MM.1S (cell line): ENCODE measurements at regions not wholly inside any gene's neighbourhood (a gene's known extent, or its start where the extent isn't known, plus 50 kb on each side); places are given as distances from the start of the nearest gene placed in this dataset.

Experiments used
- DNase-seq: peaks from one replicate; pipeline ENCODE4 v3.0.0-alpha.2; 2015
- H2AFZ ChIP-seq: fragments of 300-600 bp; sonication (generic); 2 replicates; pipeline ENCODE4 v1.6.0; 2016; ENCODE audit warnings: antibody characterized with exemption, low read length
- H3F3A ChIP-seq: fragments of 300-600 bp; sonication (generic); 2 replicates; pipeline ENCODE4 v1.6.1; 2016; ENCODE audit warnings: mild to moderate bottlenecking, antibody characterized with exemption, low read length, moderate library complexity, mixed read lengths; ENCODE audit not compliant: insufficient read depth
- H3K27ac ChIP-seq: fragments of 300-600 bp; sonication (generic); 2 replicates; pipeline ENCODE4 v1.5.1; 2016; ENCODE audit warnings: mild to moderate bottlenecking, low read length
- H3K27me3 ChIP-seq: fragments of 300-600 bp; sonication (generic); replicated peaks from 2 replicates; pipeline ENCODE4 v1.6.0; 2016; ENCODE audit warnings: low read length; ENCODE audit not compliant: insufficient read depth
- H3K36me3 ChIP-seq: fragments of 300-600 bp; sonication (generic); replicated peaks from 2 replicates; pipeline ENCODE4 v1.6.1; 2016; ENCODE audit warnings: mild to moderate bottlenecking, low read length, mixed read lengths; ENCODE audit not compliant: insufficient read depth
- H3K4me1 ChIP-seq: fragments of 300-600 bp; sonication (generic); 2 replicates; pipeline ENCODE4 v1.6.1; 2016; ENCODE audit warnings: low read length, mixed read lengths
- H3K4me2 ChIP-seq: fragments of 300-600 bp; sonication (generic); 2 replicates; pipeline ENCODE4 v1.6.0; 2016; ENCODE audit warnings: low read depth, low read length
- H3K4me3 ChIP-seq: fragments of 300-600 bp; sonication (generic); 2 replicates; pipeline ENCODE4 v1.5.1; 2016; ENCODE audit warnings: low read length, mixed read lengths
- H3K79me2 ChIP-seq: fragments of 300-600 bp; sonication (generic); 2 replicates; pipeline ENCODE4 v1.6.1; 2016; ENCODE audit warnings: mixed run types, low read length, mixed read lengths
- H3K9ac ChIP-seq: fragments of 300-600 bp; sonication (generic); 2 replicates; pipeline ENCODE4 v1.6.1; 2016; ENCODE audit warnings: low read length, mixed read lengths
- H3K9me2 ChIP-seq: fragments of 300-600 bp; sonication (generic); replicated peaks from 2 replicates; pipeline ENCODE4 v1.6.1; 2016; ENCODE audit warnings: mild to moderate bottlenecking, low read length, mixed read lengths; ENCODE audit not compliant: insufficient read depth
- H3K9me3 ChIP-seq: fragments of 300-600 bp; sonication (generic); replicated peaks from 2 replicates; pipeline ENCODE4 v1.6.1; 2016; ENCODE audit warnings: mild to moderate bottlenecking, low read length, mixed read lengths; ENCODE audit not compliant: insufficient read depth
- H4K20me1 ChIP-seq: fragments of 300-600 bp; sonication (generic); 2 replicates; pipeline ENCODE4 v1.6.1; 2016; ENCODE audit warnings: mild to moderate bottlenecking, low read length, moderate library complexity, mixed read lengths; ENCODE audit not compliant: insufficient read depth
- EZH2 ChIP-seq: fragments of 300-600 bp; sonication (generic); optimal IDR thresholded peaks from 2 replicates; pipeline ENCODE3; 2017; ENCODE audit warnings: low read depth, mild to moderate bottlenecking, antibody characterized with exemption, low read length, mixed read lengths
- EZH2phosphoT487 ChIP-seq: fragments of 300-600 bp; sonication (generic); IDR thresholded peaks from 2 replicates; pipeline ENCODE4 v1.6.1; 2018; ENCODE audit warnings: antibody characterized with exemption, low read length
- TF ChIP-seq, protein P1 (sequence below): fragments of 300-600 bp; sonication (generic); IDR thresholded peaks from 2 replicates; pipeline ENCODE4 v1.5.1; 2016; ENCODE audit warnings: antibody characterized with exemption, low read length, mixed read lengths

DNA sequence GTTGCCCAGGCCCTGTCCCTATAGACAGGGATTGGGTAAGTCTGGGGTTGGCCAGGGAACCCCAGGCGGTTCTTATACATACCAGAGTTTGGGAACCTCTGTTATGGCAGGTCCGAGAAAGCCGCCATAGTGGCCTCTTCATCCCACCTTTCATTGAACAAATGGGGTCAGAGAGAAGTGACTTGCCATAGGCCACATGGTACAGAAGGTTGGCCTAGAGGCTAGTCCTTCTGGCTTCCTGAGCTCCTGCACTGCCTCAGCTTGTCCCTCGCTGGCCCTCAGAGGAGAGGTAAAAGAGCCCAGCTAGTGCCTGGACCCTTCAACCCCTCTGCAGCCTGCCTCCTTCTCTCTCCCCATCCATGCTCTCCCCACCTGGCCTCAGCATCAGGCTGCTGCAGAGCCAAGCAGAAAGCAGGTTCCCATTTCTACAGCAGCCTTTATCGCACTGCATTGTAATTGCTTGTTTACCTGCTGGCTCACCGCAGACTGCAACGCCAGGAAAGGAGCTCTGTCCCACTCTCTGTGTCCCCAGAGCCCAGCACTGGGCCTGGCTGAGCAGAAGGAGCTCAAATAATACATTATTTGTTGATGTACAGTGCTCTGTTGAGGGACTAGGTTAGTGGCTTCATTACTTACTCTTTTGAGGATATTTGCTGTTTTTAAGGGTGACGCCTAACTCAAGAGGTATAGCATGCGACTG lies 103.6 kb downstream of the TRIM29 start:
- no peak overlapping the region for H3K4me3 ChIP-seq
- no peaks in the 10 kb centered on the region for H3K9me3 ChIP-seq
- no peaks in the 10 kb centered on the region for H3K9me2 ChIP-seq
- no peaks in the 10 kb centered on the region for H3K4me1 ChIP-seq
- no peak overlapping the region for H3K27ac ChIP-seq
- no peaks in the 10 kb centered on the region for H3F3A ChIP-seq
- DNase-seq, result no peak
- no peaks in the 10 kb centered on the region for H3K79me2 ChIP-seq
- TF ChIP-seq EZH2phosphoT487 (no peak), EZH2 (no peak)
- TF ChIP-seq, protein P1, sequence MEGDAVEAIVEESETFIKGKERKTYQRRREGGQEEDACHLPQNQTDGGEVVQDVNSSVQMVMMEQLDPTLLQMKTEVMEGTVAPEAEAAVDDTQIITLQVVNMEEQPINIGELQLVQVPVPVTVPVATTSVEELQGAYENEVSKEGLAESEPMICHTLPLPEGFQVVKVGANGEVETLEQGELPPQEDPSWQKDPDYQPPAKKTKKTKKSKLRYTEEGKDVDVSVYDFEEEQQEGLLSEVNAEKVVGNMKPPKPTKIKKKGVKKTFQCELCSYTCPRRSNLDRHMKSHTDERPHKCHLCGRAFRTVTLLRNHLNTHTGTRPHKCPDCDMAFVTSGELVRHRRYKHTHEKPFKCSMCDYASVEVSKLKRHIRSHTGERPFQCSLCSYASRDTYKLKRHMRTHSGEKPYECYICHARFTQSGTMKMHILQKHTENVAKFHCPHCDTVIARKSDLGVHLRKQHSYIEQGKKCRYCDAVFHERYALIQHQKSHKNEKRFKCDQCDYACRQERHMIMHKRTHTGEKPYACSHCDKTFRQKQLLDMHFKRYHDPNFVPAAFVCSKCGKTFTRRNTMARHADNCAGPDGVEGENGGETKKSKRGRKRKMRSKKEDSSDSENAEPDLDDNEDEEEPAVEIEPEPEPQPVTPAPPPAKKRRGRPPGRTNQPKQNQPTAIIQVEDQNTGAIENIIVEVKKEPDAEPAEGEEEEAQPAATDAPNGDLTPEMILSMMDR, result no peak
- H3K4me2 ChIP-seq, result no peak overlapping the region
- no peaks in the 10 kb centered on the region for H3K36me3 ChIP-seq
- H4K20me1 ChIP-seq, result no peaks in the 10 kb centered on the region
- no peak overlapping the region for H3K9ac ChIP-seq
- no peak overlapping the region for H2AFZ ChIP-seq
- H3K27me3 ChIP-seq, result peaks cover 31% of the 10 kb centered on the region

DNA sequence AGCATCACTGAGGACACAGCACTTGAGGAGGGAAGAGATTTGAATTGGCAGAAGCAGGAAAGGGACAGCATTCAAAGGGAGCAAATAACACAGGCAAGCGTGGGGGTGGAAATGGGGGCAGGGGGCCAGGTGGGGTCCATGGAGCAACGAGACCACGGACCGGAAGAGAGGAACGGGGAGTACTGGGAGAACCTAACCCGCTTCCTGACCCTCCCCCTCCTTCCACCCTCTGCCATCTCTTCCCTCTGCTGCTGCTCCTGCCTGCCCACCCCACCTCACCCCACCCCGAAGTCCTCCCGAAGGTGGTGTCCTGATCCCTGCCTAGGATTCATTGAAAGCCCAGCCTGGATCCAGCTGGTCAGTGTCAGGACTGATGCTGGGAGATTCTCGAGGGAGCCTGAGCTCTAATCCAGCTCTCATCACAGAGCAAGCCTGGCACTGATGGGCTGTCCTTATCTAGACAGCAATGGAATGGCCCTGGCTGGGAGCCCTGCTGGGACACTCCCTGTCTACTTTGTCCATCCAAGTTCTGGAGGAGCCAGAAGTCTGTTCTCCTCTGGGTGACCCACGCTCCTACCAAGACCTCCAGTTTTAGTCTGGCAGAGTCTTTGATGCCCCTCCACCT lies 105.0 kb downstream of the TRIM29 start:
- Histone ChIP-seq H4K20me1 (no peaks in the 10 kb centered on the region), H3K36me3 (no peaks in the 10 kb centered on the region), H3K4me3 (no peak overlapping the region), H3K9me2 (no peaks in the 10 kb centered on the region), H3K79me2 (no peaks in the 10 kb centered on the region), H3K27me3 (peaks cover 43% of the 10 kb centered on the region), H3F3A (no peaks in the 10 kb centered on the region), H3K4me1 (no peaks in the 10 kb centered on the region), H3K9me3 (no peaks in the 10 kb centered on the region), H3K9ac (no peak overlapping the region), H2AFZ (no peak overlapping the region), H3K4me2 (no peak overlapping the region), H3K27ac (no peak overlapping the region)
- no peak for DNase-seq
- TF ChIP-seq, protein P1, result no peak
- TF ChIP-seq EZH2, result no peak

DNA sequence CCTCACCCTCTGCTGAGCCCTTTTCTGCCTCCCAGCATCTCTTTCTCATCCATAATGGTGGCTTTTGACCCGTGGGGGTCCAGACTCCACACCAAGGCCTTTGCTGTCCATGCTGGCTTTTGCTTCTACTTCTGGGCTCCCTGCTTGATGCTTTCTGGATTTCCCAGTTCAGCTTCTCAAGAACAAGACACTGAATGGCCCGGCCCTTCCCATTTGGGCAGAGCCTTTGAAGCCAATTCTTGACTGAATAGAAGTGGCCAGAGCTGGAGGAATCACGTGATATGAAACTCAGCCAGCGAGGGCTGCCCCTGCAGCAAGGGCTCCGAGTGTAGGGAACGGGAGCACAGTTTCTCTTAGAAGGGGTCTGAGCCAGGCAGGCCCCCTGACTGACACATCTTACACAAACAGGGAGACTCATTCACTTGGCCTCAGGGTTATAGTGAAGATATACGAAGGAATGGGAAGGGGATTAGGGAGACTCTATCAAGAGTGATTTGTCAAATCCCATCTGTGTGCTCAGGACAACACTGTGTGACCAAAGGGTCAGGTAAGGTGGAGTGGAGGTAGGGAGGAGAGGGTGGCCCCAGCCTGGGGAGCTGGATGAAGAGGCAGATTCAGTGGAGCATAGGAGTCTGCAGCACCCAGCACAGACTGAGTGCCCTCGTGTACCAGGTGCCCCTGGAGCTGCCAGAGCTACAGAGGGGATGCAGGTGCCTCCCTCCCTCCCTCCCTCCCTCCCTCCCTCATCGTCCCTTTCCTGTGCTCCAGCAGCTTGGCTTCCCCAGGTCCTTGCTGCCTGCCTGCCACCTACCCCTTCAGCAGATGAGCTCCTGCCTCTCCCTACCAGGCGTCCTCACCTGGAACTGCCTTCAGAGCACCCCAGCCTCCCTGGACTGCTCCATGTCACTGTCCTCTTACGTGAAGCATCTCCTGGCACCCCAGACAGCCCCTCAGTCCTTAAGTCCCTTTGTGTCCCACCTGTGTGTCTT lies 106.0 kb downstream of the TRIM29 start:
- Histone ChIP-seq H3F3A (no peaks in the 10 kb centered on the region), H3K27ac (no peak overlapping the region), H2AFZ (no peak overlapping the region), H3K4me1 (no peaks in the 10 kb centered on the region), H4K20me1 (no peaks in the 10 kb centered on the region), H3K79me2 (no peaks in the 10 kb centered on the region), H3K9ac (no peak overlapping the region), H3K4me3 (no peak overlapping the region), H3K9me3 (no peaks in the 10 kb centered on the region), H3K9me2 (no peaks in the 10 kb centered on the region), H3K27me3 (peaks cover 49% of the 10 kb centered on the region), H3K4me2 (no peak overlapping the region), H3K36me3 (no peaks in the 10 kb centered on the region)
- TF ChIP-seq, protein P1, result no peak
- TF ChIP-seq EZH2phosphoT487, result no peak
- no peak for TF ChIP-seq EZH2
- no peak for DNase-seq
